Body of pancreas (tissue), 4 donors: ENCODE measurements at regions not wholly inside any gene's neighbourhood (a gene's known extent, or its start where the extent isn't known, plus 50 kb on each side); places are given as distances from the start of the nearest gene placed in this dataset.

Experiments
- POLR2A ChIP-seq, 3 donors: fragments of 450-650 bp; IDR thresholded peaks; one replicate each; pipeline ENCODE4 v1.6.1; 2016; ENCODE audit warnings: antibody characterized with exemption in 3 of 3, mild to moderate bottlenecking in 2 of 3
- TF ChIP-seq, protein P1 (sequence below), 7 experiments: fragments of 450-650 bp in 4 of 7; fragments of 200-600 bp in 3 of 7; sonication (generic) in 3 of 7; IDR thresholded peaks; one replicate each; pipeline ENCODE4 v1.5.1; 2016 to 2019; ENCODE audit warnings: antibody characterized with exemption in 7 of 7

DNA sequence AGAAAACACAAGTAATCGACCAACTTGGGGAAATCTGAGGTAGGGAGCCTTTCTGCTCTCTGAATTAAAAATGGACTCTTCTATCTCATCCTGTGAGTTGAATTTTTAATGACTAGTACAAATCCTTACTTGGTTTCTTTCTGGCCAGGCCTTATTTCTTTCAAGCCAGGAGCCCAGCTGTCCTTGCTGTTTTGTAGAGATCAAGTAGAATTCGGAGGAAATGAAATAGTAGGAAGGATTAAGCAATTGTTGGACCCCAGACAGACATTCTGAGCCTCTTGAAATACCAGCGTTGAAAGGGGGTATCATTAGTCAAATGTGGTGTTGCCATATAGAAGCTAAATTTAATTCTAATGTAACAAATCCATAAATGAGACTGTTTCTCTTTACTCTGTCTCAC lies 53.7 kb upstream of the SMIM15 start:
- no peak for TF ChIP-seq POLR2A (IDR thresholded peaks at IDR 0.05)
- TF ChIP-seq, protein P1, sequence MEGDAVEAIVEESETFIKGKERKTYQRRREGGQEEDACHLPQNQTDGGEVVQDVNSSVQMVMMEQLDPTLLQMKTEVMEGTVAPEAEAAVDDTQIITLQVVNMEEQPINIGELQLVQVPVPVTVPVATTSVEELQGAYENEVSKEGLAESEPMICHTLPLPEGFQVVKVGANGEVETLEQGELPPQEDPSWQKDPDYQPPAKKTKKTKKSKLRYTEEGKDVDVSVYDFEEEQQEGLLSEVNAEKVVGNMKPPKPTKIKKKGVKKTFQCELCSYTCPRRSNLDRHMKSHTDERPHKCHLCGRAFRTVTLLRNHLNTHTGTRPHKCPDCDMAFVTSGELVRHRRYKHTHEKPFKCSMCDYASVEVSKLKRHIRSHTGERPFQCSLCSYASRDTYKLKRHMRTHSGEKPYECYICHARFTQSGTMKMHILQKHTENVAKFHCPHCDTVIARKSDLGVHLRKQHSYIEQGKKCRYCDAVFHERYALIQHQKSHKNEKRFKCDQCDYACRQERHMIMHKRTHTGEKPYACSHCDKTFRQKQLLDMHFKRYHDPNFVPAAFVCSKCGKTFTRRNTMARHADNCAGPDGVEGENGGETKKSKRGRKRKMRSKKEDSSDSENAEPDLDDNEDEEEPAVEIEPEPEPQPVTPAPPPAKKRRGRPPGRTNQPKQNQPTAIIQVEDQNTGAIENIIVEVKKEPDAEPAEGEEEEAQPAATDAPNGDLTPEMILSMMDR (IDR thresholded peaks at IDR 0.05), result no peak
